ENCODE measurements at regions not wholly inside any gene's neighbourhood (a gene's known extent, or its start where the extent isn't known, plus 50 kb on each side); places are given as distances from the start of the nearest gene placed in this dataset.

DNA sequence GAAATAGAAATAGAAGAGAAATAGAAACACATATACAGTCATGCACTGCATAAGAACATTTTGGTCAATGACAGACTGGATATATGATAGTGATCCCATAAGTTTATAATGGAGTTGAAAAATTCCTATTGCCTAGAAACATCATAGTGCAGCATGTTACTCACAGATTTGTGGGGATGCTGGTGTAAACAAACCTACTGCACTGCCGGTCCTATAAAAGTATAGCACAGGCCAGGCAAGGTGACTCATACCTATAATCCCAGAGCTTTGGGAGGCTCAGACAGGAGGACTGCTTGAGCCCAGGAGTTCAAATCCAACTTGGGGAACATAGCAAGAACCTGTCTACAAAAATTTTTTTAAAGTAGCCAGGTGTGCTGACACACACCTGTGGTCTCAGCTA lies 240.6 kb upstream of the MAP3K1 start:
- no peak overlapping the region for H3K4me3 Mint-ChIP-seq (ENCODE audit: unreplicated experiment)
- peaks cover 2% of the 10 kb centered on the region for H3K4me1 Mint-ChIP-seq (ENCODE audit: insufficient read depth, unreplicated experiment)
- no peak overlapping the region for H3K27ac Mint-ChIP-seq (ENCODE audit: low read depth, unreplicated experiment)
- peaks cover 9% of the 10 kb centered on the region for H3K9me3 Mint-ChIP-seq (ENCODE audit: unreplicated experiment)
- no peaks in the 10 kb centered on the region for H3K36me3 Mint-ChIP-seq (ENCODE audit: insufficient read depth, unreplicated experiment)
- POLR2A ChIA-PET, result interaction anchor here (0.9 kb wide), 1 partner anchor 16 kb away, joined by 3 read pairs; no protein-coding TSS in a partner anchor
- BruUV-seq (replicated peaks), result no TSS peak
- intact Hi-C loops (cut with micrococcal nuclease), result no loop called here
- H3K27me3 Mint-ChIP-seq (ENCODE audit: insufficient read depth, unreplicated experiment), result no peaks in the 10 kb centered on the region
- CTCF ChIA-PET, result interaction anchor here (0.6 to 2.0 kb wide), 2 partner anchors 10 to 52 kb away, joined by 4 to 7 read pairs; no protein-coding TSS in a partner anchor
- DNase-seq (ENCODE audit: unreplicated experiment), result no peak
- TF ChIP-seq, protein P1, sequence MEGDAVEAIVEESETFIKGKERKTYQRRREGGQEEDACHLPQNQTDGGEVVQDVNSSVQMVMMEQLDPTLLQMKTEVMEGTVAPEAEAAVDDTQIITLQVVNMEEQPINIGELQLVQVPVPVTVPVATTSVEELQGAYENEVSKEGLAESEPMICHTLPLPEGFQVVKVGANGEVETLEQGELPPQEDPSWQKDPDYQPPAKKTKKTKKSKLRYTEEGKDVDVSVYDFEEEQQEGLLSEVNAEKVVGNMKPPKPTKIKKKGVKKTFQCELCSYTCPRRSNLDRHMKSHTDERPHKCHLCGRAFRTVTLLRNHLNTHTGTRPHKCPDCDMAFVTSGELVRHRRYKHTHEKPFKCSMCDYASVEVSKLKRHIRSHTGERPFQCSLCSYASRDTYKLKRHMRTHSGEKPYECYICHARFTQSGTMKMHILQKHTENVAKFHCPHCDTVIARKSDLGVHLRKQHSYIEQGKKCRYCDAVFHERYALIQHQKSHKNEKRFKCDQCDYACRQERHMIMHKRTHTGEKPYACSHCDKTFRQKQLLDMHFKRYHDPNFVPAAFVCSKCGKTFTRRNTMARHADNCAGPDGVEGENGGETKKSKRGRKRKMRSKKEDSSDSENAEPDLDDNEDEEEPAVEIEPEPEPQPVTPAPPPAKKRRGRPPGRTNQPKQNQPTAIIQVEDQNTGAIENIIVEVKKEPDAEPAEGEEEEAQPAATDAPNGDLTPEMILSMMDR (IDR thresholded peaks at IDR 0.05; ENCODE audit: unreplicated experiment), result no peak

DNA sequence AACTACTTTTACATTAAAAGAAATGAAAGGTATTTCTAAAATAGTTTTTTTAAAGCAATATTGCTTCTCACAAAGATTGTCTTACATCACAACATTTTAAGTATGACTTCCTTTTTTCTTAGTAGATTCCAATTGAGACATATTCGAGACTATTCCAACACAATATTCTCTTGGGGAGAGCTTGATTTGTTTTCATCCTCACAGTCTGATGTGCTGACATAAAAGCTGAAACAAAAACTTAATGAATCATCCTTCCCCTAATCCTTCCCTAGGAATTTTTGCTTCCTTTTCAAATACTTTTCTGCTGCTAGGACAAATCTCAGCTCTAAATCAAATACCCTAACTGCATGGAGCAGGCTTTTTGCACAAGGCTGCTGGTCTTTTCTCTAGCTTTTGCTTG lies 245.8 kb upstream of the MAP3K1 start:
- H3K36me3 Mint-ChIP-seq (ENCODE audit: insufficient read depth, unreplicated experiment), result no peaks in the 10 kb centered on the region
- peak; percentile 32 for DNase-seq (ENCODE audit: unreplicated experiment)
- H3K27ac Mint-ChIP-seq (ENCODE audit: low read depth, unreplicated experiment), result peak overlapping the region; percentile 13
- no peaks in the 10 kb centered on the region for H3K27me3 Mint-ChIP-seq (ENCODE audit: insufficient read depth, unreplicated experiment)
- peaks cover 7% of the 10 kb centered on the region for H3K4me1 Mint-ChIP-seq (ENCODE audit: insufficient read depth, unreplicated experiment)
- peaks cover 9% of the 10 kb centered on the region for H3K9me3 Mint-ChIP-seq (ENCODE audit: unreplicated experiment)
- ChIA-PET CTCF (no interaction called here), POLR2A (interaction anchor here (0.8 kb wide), 1 partner anchor 25 kb away, joined by 3 read pairs; no protein-coding TSS in a partner anchor)
- TF ChIP-seq, protein P1 (IDR thresholded peaks at IDR 0.05; ENCODE audit: unreplicated experiment), result no peak
- H3K4me3 Mint-ChIP-seq (ENCODE audit: unreplicated experiment), result no peak overlapping the region
- BruUV-seq (replicated peaks), result no TSS peak
- intact Hi-C loops (cut with micrococcal nuclease), result no loop called here

DNA sequence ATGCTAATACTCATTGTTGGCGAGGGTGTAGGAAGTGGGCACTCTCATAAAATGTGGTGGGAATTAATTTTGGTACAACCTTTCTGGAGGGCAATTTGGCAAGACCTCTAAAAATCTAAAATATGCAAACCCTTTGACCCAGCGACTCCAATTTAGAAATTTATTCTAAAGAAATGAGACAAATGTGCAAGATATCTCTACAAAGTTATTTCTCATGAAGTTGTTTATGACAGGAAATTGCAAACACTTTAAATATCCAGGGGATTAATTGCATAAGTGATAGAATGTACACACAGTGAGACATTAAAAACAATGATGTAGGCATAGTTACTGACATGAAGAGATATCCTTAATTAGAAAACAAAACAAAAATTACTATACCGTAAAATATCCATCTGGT lies 246.3 kb upstream of the MAP3K1 start:
- H3K27ac Mint-ChIP-seq (ENCODE audit: low read depth, unreplicated experiment), result peak overlapping the region; percentile 13
- ChIA-PET POLR2A (no interaction called here), CTCF (no interaction called here)
- TF ChIP-seq, protein P1 (IDR thresholded peaks at IDR 0.05; ENCODE audit: unreplicated experiment), result no peak
- H3K36me3 Mint-ChIP-seq (ENCODE audit: insufficient read depth, unreplicated experiment), result no peaks in the 10 kb centered on the region
- peaks cover 7% of the 10 kb centered on the region for H3K4me1 Mint-ChIP-seq (ENCODE audit: insufficient read depth, unreplicated experiment)
- no peak overlapping the region for H3K4me3 Mint-ChIP-seq (ENCODE audit: unreplicated experiment)
- peak; percentile 22 for DNase-seq (ENCODE audit: unreplicated experiment)
- no peaks in the 10 kb centered on the region for H3K27me3 Mint-ChIP-seq (ENCODE audit: insufficient read depth, unreplicated experiment)
- peaks cover 6% of the 10 kb centered on the region for H3K9me3 Mint-ChIP-seq (ENCODE audit: unreplicated experiment)
- intact Hi-C loops (cut with micrococcal nuclease), result no loop called here
- no TSS peak for BruUV-seq (replicated peaks)

DNA sequence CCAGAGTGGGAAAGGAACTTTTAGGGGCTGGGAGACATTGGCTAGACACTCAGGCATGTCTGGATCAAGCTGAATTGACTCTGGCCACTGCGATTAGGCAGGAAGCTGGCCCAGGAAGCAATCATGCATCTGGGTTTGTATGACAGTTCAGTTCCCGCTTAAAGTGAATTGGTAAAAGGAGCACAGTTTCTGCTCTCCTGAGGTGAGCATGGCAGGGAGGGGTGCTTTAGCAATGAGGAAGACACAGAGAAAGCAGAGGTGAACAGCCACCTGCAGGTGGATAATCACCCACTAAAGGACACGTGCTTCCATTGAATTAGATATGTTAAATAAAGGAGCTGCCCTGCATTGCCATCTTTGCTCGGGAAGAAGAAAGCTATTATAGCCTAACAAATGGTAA lies 248.1 kb upstream of the MAP3K1 start:
- intact Hi-C loops (cut with micrococcal nuclease), result no loop called here
- CTCF ChIA-PET, result interaction anchor here (0.9 kb wide), 1 partner anchor 13 kb away, joined by 3 read pairs; no protein-coding TSS in a partner anchor
- no TSS peak for BruUV-seq (replicated peaks)
- POLR2A ChIA-PET, result interaction anchor here (0.6 kb wide), 1 partner anchor 195 kb away, joined by 3 read pairs; no protein-coding TSS in a partner anchor
- Mint-ChIP-seq H3K27ac (ENCODE audit: low read depth, unreplicated experiment) (no peak overlapping the region), H3K9me3 (ENCODE audit: unreplicated experiment) (no peaks in the 10 kb centered on the region), H3K27me3 (ENCODE audit: insufficient read depth, unreplicated experiment) (no peaks in the 10 kb centered on the region), H3K4me3 (ENCODE audit: unreplicated experiment) (no peak overlapping the region), H3K4me1 (ENCODE audit: insufficient read depth, unreplicated experiment) (peaks cover 7% of the 10 kb centered on the region), H3K36me3 (ENCODE audit: insufficient read depth, unreplicated experiment) (no peaks in the 10 kb centered on the region)
- no peak for DNase-seq (ENCODE audit: unreplicated experiment)
- TF ChIP-seq, protein P1 (IDR thresholded peaks at IDR 0.05; ENCODE audit: unreplicated experiment), result no peak

All from MCF 10A (cell line).